ENCODE measurements at regions not wholly inside any gene's neighbourhood (a gene's known extent, or its start where the extent isn't known, plus 50 kb on each side); places are given as distances from the start of the nearest gene placed in this dataset.
A peak's percentile ranks its signal among the peaks of the same experiment; 100 is the strongest.

DNA sequence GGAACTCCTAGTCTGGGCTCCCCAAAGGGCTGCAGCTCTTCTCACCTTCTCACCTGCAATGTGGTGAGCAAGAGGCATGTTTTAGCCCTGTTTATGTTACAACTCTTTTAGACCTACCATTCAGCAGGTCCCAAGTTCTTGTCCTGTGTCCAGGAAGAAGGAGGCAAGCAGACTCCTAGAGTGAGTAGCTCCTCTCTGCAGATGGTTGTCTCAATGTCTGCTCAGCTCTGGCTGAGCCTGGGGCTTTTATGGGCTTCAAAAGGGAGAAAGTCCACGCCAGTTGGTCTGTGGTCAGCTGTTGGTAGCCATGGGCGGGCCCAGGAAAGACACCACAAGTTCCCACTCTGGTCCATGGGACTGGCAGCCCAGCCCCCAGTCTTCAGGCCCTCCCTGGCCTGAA lies 148.1 kb upstream of the HS6ST1 start:
- no peaks in the 10 kb centered on the region for H3K27me3 ChIP-seq (ENCODE audit: insufficient read depth, low read depth)
- no peak overlapping the region for H3K27ac ChIP-seq
- TF ChIP-seq, protein P1, sequence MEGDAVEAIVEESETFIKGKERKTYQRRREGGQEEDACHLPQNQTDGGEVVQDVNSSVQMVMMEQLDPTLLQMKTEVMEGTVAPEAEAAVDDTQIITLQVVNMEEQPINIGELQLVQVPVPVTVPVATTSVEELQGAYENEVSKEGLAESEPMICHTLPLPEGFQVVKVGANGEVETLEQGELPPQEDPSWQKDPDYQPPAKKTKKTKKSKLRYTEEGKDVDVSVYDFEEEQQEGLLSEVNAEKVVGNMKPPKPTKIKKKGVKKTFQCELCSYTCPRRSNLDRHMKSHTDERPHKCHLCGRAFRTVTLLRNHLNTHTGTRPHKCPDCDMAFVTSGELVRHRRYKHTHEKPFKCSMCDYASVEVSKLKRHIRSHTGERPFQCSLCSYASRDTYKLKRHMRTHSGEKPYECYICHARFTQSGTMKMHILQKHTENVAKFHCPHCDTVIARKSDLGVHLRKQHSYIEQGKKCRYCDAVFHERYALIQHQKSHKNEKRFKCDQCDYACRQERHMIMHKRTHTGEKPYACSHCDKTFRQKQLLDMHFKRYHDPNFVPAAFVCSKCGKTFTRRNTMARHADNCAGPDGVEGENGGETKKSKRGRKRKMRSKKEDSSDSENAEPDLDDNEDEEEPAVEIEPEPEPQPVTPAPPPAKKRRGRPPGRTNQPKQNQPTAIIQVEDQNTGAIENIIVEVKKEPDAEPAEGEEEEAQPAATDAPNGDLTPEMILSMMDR (conservative IDR thresholded peaks at IDR 0.05; ENCODE audit: low read depth, low read length): no peak

DNA sequence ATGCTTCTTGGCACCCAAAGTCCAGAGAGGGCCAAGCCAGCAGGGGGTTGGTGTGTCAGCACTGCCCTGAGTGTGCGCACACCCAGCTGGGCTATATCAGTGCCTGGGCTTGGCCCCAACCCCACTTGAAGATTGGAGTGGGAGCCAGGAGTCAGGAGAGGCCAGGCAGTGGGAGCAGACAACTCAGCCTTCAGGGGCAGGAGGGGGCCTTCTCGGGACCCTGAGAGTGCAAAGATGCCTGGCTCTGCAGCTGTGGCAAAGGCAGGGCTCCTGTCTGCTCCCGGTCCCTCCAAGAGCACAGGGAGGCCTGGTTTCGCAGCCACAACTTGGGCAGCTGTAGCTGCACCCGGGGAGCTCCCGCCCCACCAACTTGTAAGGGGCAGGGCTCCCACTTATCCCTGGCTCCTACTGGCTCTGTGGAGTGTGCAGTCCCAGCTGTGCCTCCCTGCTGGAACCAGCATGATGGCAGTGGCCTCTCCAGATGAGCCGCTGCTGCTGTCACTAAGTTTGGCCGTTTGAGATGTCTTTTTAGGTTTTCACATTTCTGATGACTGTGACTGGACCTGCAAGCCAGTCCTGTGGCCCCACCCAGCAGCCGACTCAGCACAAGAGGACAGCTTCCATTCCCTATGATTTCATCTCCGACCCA lies 148.8 kb upstream of the HS6ST1 start:
- H3K9ac ChIP-seq: no peak overlapping the region
- H4K20me1 ChIP-seq (ENCODE audit: insufficient read depth): no peaks in the 10 kb centered on the region
- TF ChIP-seq, protein P1 (conservative IDR thresholded peaks at IDR 0.05; ENCODE audit: low read depth, low read length): no peak
- no peaks in the 10 kb centered on the region for H3K79me2 ChIP-seq (ENCODE audit: insufficient read depth, low read depth)
- H3K4me2 ChIP-seq: no peak overlapping the region
- no peak overlapping the region for H3K4me3 ChIP-seq (IDR thresholded peaks at IDR 0.05; ENCODE audit: insufficient read depth, low read depth, low read length)
- H3K27me3 ChIP-seq (ENCODE audit: insufficient read depth, low read depth): no peaks in the 10 kb centered on the region
- H3K27ac ChIP-seq: no peak overlapping the region
- H2AFZ ChIP-seq (ENCODE audit: low read depth): no peak overlapping the region
- H3K36me3 ChIP-seq (ENCODE audit: insufficient read depth): no peaks in the 10 kb centered on the region
- H3K4me1 ChIP-seq (ENCODE audit: low read depth, poor library complexity, severe bottlenecking): no peaks in the 10 kb centered on the region

More for the DNA sequence above, 148.1 kb upstream of the HS6ST1 start:
- Histone ChIP-seq H3K79me2 (ENCODE audit: insufficient read depth, low read depth) (no peaks in the 10 kb centered on the region), H4K20me1 (ENCODE audit: insufficient read depth) (no peaks in the 10 kb centered on the region), H3K9ac (no peak overlapping the region), H3K4me1 (ENCODE audit: low read depth, poor library complexity, severe bottlenecking) (no peaks in the 10 kb centered on the region), H3K4me3 (IDR thresholded peaks at IDR 0.05; ENCODE audit: insufficient read depth, low read depth, low read length) (no peak overlapping the region), H2AFZ (ENCODE audit: low read depth) (no peak overlapping the region), H3K4me2 (no peak overlapping the region), H3K36me3 (ENCODE audit: insufficient read depth) (no peaks in the 10 kb centered on the region)

DNA sequence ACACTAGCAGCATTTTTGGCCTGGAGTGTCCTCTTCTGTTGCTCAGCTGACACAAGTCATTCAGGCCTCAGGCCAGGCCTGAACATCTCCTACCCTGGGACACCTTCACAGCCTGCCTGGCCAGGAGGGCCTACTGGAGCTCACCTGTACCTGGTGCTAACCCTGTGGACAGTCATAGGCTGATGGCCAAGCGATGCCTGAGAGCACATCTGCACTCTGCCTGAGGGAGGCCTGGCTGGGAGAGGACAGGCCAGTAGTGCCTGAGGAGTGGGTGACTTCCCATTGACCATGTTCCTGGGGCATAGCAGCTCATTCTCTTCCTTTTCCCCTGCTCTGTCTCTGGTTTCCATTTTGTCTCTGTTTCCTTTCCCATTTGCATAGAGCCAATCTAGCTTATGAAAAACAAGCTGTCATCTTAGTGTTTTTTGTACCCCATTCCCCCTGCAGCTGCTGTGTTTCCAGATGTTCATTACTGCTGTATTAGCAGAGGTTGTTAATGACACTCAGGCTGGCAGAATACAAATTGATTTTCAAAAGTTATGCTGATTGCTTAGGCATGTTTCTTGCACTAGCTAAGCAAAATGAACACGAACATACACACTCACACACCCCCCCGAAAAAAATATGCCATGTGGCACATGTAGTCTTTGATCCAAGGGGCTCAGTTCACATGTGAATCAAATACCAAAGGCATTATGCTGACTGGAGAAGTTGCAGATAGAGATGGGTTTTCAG lies 149.7 kb upstream of the HS6ST1 start:
- Histone ChIP-seq H4K20me1 (ENCODE audit: insufficient read depth) (no peaks in the 10 kb centered on the region), H3K9ac (no peak overlapping the region), H3K4me2 (no peak overlapping the region), H2AFZ (ENCODE audit: low read depth) (no peak overlapping the region), H3K79me2 (ENCODE audit: insufficient read depth, low read depth) (no peaks in the 10 kb centered on the region), H3K27me3 (ENCODE audit: insufficient read depth, low read depth) (no peaks in the 10 kb centered on the region), H3K36me3 (ENCODE audit: insufficient read depth) (no peaks in the 10 kb centered on the region), H3K4me3 (IDR thresholded peaks at IDR 0.05; ENCODE audit: insufficient read depth, low read depth, low read length) (no peak overlapping the region), H3K27ac (no peak overlapping the region), H3K4me1 (ENCODE audit: low read depth, poor library complexity, severe bottlenecking) (no peaks in the 10 kb centered on the region)
- TF ChIP-seq, protein P1 (conservative IDR thresholded peaks at IDR 0.05; ENCODE audit: low read depth, low read length): no peak

DNA sequence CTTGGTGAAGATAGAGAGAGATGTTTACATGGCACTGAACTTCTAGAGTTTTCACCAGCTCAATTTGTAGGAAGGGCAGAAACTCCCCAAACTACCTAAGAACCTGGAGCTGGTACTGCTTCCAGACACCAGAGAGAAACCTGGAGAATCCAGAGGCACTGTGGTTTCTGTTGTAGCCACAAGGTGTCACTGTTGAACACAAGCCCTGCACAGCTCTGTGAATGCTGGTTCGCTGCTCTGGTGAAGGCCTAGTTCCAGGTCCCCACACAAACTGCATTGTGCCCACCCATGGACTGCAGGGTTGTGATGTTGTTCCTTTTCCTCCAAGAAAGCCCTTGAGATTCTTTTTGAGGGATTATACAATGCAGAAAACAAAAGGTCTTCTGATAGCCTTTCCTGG lies 150.5 kb upstream of the HS6ST1 start:
- Histone ChIP-seq H3K27me3 (ENCODE audit: insufficient read depth, low read depth) (no peaks in the 10 kb centered on the region), H3K4me1 (ENCODE audit: low read depth, poor library complexity, severe bottlenecking) (no peaks in the 10 kb centered on the region), H4K20me1 (ENCODE audit: insufficient read depth) (no peaks in the 10 kb centered on the region), H3K4me3 (IDR thresholded peaks at IDR 0.05; ENCODE audit: insufficient read depth, low read depth, low read length) (no peak overlapping the region), H3K4me2 (no peak overlapping the region), H3K27ac (no peak overlapping the region), H3K9ac (no peak overlapping the region), H3K36me3 (ENCODE audit: insufficient read depth) (no peaks in the 10 kb centered on the region), H2AFZ (ENCODE audit: low read depth) (no peak overlapping the region), H3K79me2 (ENCODE audit: insufficient read depth, low read depth) (no peaks in the 10 kb centered on the region)
- TF ChIP-seq, protein P1 (conservative IDR thresholded peaks at IDR 0.05; ENCODE audit: low read depth, low read length): peak; percentile 68

Measured in KMS-11 (cell line).